ENCODE measurements at regions not wholly inside any gene's neighbourhood (a gene's known extent, or its start where the extent isn't known, plus 50 kb on each side); places are given as distances from the start of the nearest gene placed in this dataset.
A peak's percentile ranks its signal among the peaks of the same experiment; 100 is the strongest.

- H3K9me3 ChIP-seq: no peaks in the 10 kb centered on the region
- TF ChIP-seq CTCF (IDR thresholded peaks at IDR 0.05) (peak; percentile 15 to 53 (median 35)), EP300 (IDR thresholded peaks at IDR 0.05; ENCODE audit: low read depth) (no peak)
- in situ Hi-C loops (cut with MboI; ENCODE audit: low pct_ligation_motif_present in 1 of 4, low pct_unique_long_range_greater_than_20kb in 1 of 4, low sequenced_read_pairs in 3 of 4) (no loop called here), intact Hi-C loops (cut with DNase I; ENCODE audit: low total_unique reads) (no loop called here)
- H3K27ac ChIP-seq: no peak overlapping the region
- 18 to 29% methylated on average over 5 of the region's 5 CpGs for WGBS, 2 donors (ENCODE audit: low coverage in 1 of 2)
- no peak overlapping the region for H3K4me3 ChIP-seq
- H3K36me3 ChIP-seq: no peaks in the 10 kb centered on the region
- H3K27me3 ChIP-seq: no peaks in the 10 kb centered on the region
- peak; percentile 18 for DNase-seq
- no peaks in the 10 kb centered on the region for H3K4me1 ChIP-seq
Measured at GRCh38 chr10:125448596-125448995, 234.4 kb downstream of the TEX36 start.

GRCh38 chr10:125444790-125445189, 238.2 kb downstream of the TEX36 start:
- Histone ChIP-seq H3K36me3 (no peaks in the 10 kb centered on the region), H3K27ac (no peak overlapping the region), H3K4me3 (no peak overlapping the region), H3K27me3 (no peaks in the 10 kb centered on the region), H3K9me3 (no peaks in the 10 kb centered on the region), H3K4me1 (no peaks in the 10 kb centered on the region)
- in situ Hi-C loops (cut with MboI; ENCODE audit: low pct_ligation_motif_present in 1 of 4, low pct_unique_long_range_greater_than_20kb in 1 of 4, low sequenced_read_pairs in 3 of 4) (no loop called here), intact Hi-C loops (cut with DNase I; ENCODE audit: low total_unique reads) (no loop called here)
- 80% methylated on average over 9 of the region's 9 CpGs; no CpG with 5 or more reads in 1 of the 2 donors for WGBS, 2 donors (ENCODE audit: low coverage in 1 of 2)
- no peak for DNase-seq
- TF ChIP-seq POLR2AphosphoS5 (IDR thresholded peaks at IDR 0.05) (no peak), CTCF (IDR thresholded peaks at IDR 0.05) (no peak), EP300 (IDR thresholded peaks at IDR 0.05; ENCODE audit: low read depth) (no peak), POLR2A (IDR thresholded peaks at IDR 0.05) (no peak)

- intact Hi-C loops (cut with DNase I; ENCODE audit: low total_unique reads) (no loop called here), in situ Hi-C loops (cut with MboI; ENCODE audit: low pct_ligation_motif_present in 1 of 4, low pct_unique_long_range_greater_than_20kb in 1 of 4, low sequenced_read_pairs in 3 of 4) (no loop called here)
- no peaks in the 10 kb centered on the region for H3K27me3 ChIP-seq
- no peak overlapping the region for H3K27ac ChIP-seq
- WGBS, 2 donors (ENCODE audit: low coverage in 1 of 2): 76 to 85% methylated on average over 6 to 13 of the region's 13 CpGs
- no peak overlapping the region for H3K4me3 ChIP-seq
- H3K9me3 ChIP-seq: no peaks in the 10 kb centered on the region
- no peak for TF ChIP-seq CTCF (IDR thresholded peaks at IDR 0.05)
- TF ChIP-seq EP300 (IDR thresholded peaks at IDR 0.05; ENCODE audit: low read depth): no peak
- no peak for TF ChIP-seq POLR2A (IDR thresholded peaks at IDR 0.05)
- TF ChIP-seq POLR2AphosphoS5 (IDR thresholded peaks at IDR 0.05): no peak
- DNase-seq: no peak
- H3K36me3 ChIP-seq: no peaks in the 10 kb centered on the region
- H3K4me1 ChIP-seq: no peaks in the 10 kb centered on the region
Measured at GRCh38 chr10:125442856-125443540, 240.0 kb downstream of the TEX36 start.

DNA sequence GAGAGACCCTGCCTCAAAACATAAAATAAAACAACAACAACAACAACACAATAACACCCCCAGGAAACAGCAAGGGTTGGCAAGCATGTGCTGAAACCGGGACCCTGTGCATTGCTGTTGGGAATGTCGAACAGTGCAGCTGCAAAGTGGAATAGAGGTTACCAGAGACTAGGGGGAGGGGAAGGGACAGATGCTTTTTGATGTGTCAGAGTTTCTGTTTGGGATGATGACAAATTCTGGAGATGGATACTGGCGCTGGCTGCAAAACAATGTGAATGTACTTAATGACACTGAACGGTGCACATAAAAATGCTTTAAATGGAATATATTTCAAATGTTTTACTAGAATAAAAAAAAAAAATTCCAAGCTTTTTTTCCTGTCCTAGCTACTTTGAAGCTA, 241.8 kb downstream of the TEX36 start:
- DNase-seq: no peak
- H3K4me3 ChIP-seq: no peak overlapping the region
- intact Hi-C loops (cut with DNase I; ENCODE audit: low total_unique reads) (no loop called here), in situ Hi-C loops (cut with MboI; ENCODE audit: low pct_ligation_motif_present in 1 of 4, low pct_unique_long_range_greater_than_20kb in 1 of 4, low sequenced_read_pairs in 3 of 4) (no loop called here)
- no peaks in the 10 kb centered on the region for H3K4me1 ChIP-seq
- 59 to 72% methylated on average over 4 of the region's 4 CpGs for WGBS, 2 donors (ENCODE audit: low coverage in 1 of 2)
- H3K27me3 ChIP-seq: no peaks in the 10 kb centered on the region
- H3K36me3 ChIP-seq: no peaks in the 10 kb centered on the region
- no peak overlapping the region for H3K27ac ChIP-seq
- no peaks in the 10 kb centered on the region for H3K9me3 ChIP-seq
- TF ChIP-seq EP300 (IDR thresholded peaks at IDR 0.05; ENCODE audit: low read depth) (no peak), POLR2AphosphoS5 (IDR thresholded peaks at IDR 0.05) (no peak), POLR2A (IDR thresholded peaks at IDR 0.05) (no peak), CTCF (IDR thresholded peaks at IDR 0.05) (no peak)
